OCI-LY3 (cell line): ENCODE measurements at regions not wholly inside any gene's neighbourhood (a gene's known extent, or its start where the extent isn't known, plus 50 kb on each side); places are given as distances from the start of the nearest gene placed in this dataset.

Experiments used
- H2AFZ ChIP-seq: fragments of 200-600, 300-600 bp; shearing (Covaris generic); 2 replicates; pipeline ENCODE4 v1.6.0; 2014; ENCODE audit warnings: antibody characterized with exemption, low read depth, low read length
- H3K27ac ChIP-seq: fragments of 200-600, 300-600 bp; sonication (generic); 2 replicates; pipeline ENCODE4 v1.5.1; 2014; ENCODE audit warnings: mild to moderate bottlenecking, low read length, moderate library complexity, mixed read lengths
- H3K27me3 ChIP-seq: fragments of 200-600, 300-600 bp; sonication (generic); 2 replicates; pipeline ENCODE4 v1.6.1; 2014; ENCODE audit warnings: low read depth, low read length, mixed read lengths
- H3K36me3 ChIP-seq: fragments of 200-600, 300-600 bp; sonication (generic); replicated peaks from 2 replicates; pipeline ENCODE3; 2014; ENCODE audit warnings: low read depth, low read length, mixed read lengths
- H3K4me1 ChIP-seq: fragments of 300-600, 200-600 bp; sonication (generic); 2 replicates; pipeline ENCODE4 v1.6.1; 2014; ENCODE audit warnings: low read length, mixed read lengths
- H3K4me2 ChIP-seq: fragments of 200-600, 300-600 bp; sonication (generic); 2 replicates; pipeline ENCODE4 v1.6.1; 2014; ENCODE audit warnings: low read length, mixed read lengths
- H3K4me3 ChIP-seq: fragments of 300-600, 200-600 bp; sonication (generic); 2 replicates; pipeline ENCODE4 v1.5.1; 2014; ENCODE audit warnings: antibody characterized with exemption, mild to moderate bottlenecking, low read length, moderate library complexity
- H3K79me2 ChIP-seq: fragments of 300-600, 200-600 bp; shearing (Covaris generic); 2 replicates; pipeline ENCODE4 v1.6.1; 2014; ENCODE audit warnings: mild to moderate bottlenecking, low read length, mixed read lengths
- H3K9ac ChIP-seq: fragments of 300-600, 200-600 bp; shearing (Covaris generic); 2 replicates; pipeline ENCODE4 v1.6.0; 2014; ENCODE audit warnings: mild to moderate bottlenecking, low read length, moderate library complexity
- H3K9me3 ChIP-seq: fragments of 200-600, 300-600 bp; shearing (Covaris generic); 2 replicates; pipeline ENCODE4 v1.6.1; 2014; ENCODE audit warnings: low read length, mixed read lengths; ENCODE audit not compliant: insufficient read depth
- H4K20me1 ChIP-seq: fragments of 200-600, 300-600 bp; sonication (generic); 2 replicates; pipeline ENCODE4 v1.6.1; 2016; ENCODE audit warnings: low read length, mixed read lengths; ENCODE audit not compliant: insufficient read depth
- CTCF ChIP-seq: fragments of 200-600, 300-600 bp; sonication (generic); IDR thresholded peaks from 2 replicates; pipeline ENCODE4 v1.5.1; 2014; ENCODE audit warnings: antibody characterized with exemption, low read length, low read depth
- EZH2phosphoT487 ChIP-seq: fragments of 200-600 bp; shearing (Covaris generic); IDR thresholded peaks from 2 replicates; pipeline ENCODE4 v1.6.1; 2018; ENCODE audit warnings: antibody characterized with exemption, mixed run types, low read depth

- Histone ChIP-seq H3K79me2 (no peaks in the 10 kb centered on the region), H2AFZ (no peak overlapping the region), H3K27me3 (no peaks in the 10 kb centered on the region), H3K9me3 (no peaks in the 10 kb centered on the region), H3K36me3 (no peaks in the 10 kb centered on the region), H3K9ac (no peak overlapping the region), H3K4me3 (no peak overlapping the region), H3K4me2 (no peak overlapping the region), H4K20me1 (no peaks in the 10 kb centered on the region), H3K27ac (no peak overlapping the region), H3K4me1 (no peaks in the 10 kb centered on the region)
- TF ChIP-seq CTCF (no peak), EZH2phosphoT487 (no peak)
These were observed 56.3 kb upstream of the ZNF92 start for GRCh38 chr7:65317372-65317771.

GRCh38 chr7:65310761-65311160 lies 62.9 kb upstream of the ZNF92 start:
- H3K9me3 ChIP-seq = no peaks in the 10 kb centered on the region
- H3K4me3 ChIP-seq = no peak overlapping the region
- no peaks in the 10 kb centered on the region for H3K36me3 ChIP-seq
- no peak overlapping the region for H3K27ac ChIP-seq
- no peaks in the 10 kb centered on the region for H3K4me1 ChIP-seq
- no peak overlapping the region for H3K4me2 ChIP-seq
- H3K79me2 ChIP-seq = no peaks in the 10 kb centered on the region
- H3K27me3 ChIP-seq = no peaks in the 10 kb centered on the region
- H2AFZ ChIP-seq = no peak overlapping the region
- TF ChIP-seq EZH2phosphoT487 = no peak
- TF ChIP-seq CTCF = no peak
- H3K9ac ChIP-seq = no peak overlapping the region
- no peaks in the 10 kb centered on the region for H4K20me1 ChIP-seq

- Histone ChIP-seq H3K27ac (no peak overlapping the region), H4K20me1 (no peaks in the 10 kb centered on the region), H3K79me2 (no peaks in the 10 kb centered on the region), H3K4me2 (no peak overlapping the region), H3K9ac (no peak overlapping the region), H3K36me3 (no peaks in the 10 kb centered on the region), H3K4me1 (peaks cover 7% of the 10 kb centered on the region), H3K9me3 (no peaks in the 10 kb centered on the region), H2AFZ (no peak overlapping the region), H3K4me3 (no peak overlapping the region), H3K27me3 (no peaks in the 10 kb centered on the region)
- TF ChIP-seq EZH2phosphoT487 = no peak
- TF ChIP-seq CTCF = no peak
These were observed 65.4 kb upstream of the ZNF92 start for GRCh38 chr7:65308300-65308678.

- Histone ChIP-seq H3K27me3 (no peaks in the 10 kb centered on the region), H3K4me2 (0 out of 2 replicates have a peak overlapping the region, but pooled peaks have one; percentile 21), H3K9me3 (no peaks in the 10 kb centered on the region), H3K27ac (no peak overlapping the region), H4K20me1 (no peaks in the 10 kb centered on the region), H3K9ac (no peak overlapping the region), H3K36me3 (no peaks in the 10 kb centered on the region), H3K4me1 (peaks cover 7% of the 10 kb centered on the region), H2AFZ (no peak overlapping the region), H3K79me2 (no peaks in the 10 kb centered on the region), H3K4me3 (no peak overlapping the region)
- TF ChIP-seq EZH2phosphoT487 = no peak
- peak; percentile 85 for TF ChIP-seq CTCF
These were observed 65.9 kb upstream of the ZNF92 start for GRCh38 chr7:65307651-65308299.
